ENCODE measurements at regions not wholly inside any gene's neighbourhood (a gene's known extent, or its start where the extent isn't known, plus 50 kb on each side); places are given as distances from the start of the nearest gene placed in this dataset.

GRCh38 chr16:79848719-79849118 lies 248.2 kb upstream of the MAF start:
- no peak for TF ChIP-seq EZH2 (IDR thresholded peaks at IDR 0.05; ENCODE audit: low read depth)
- no peak for TF ChIP-seq CTCF (conservative IDR thresholded peaks at IDR 0.05)

All from PC-9 (cell line).